ENCODE measurements at regions not wholly inside any gene's neighbourhood (a gene's known extent, or its start where the extent isn't known, plus 50 kb on each side); places are given as distances from the start of the nearest gene placed in this dataset.

GRCh38 chr6:41453244-41453643 lies 92.9 kb upstream of the FOXP4 start:
- TF ChIP-seq CTCF (IDR thresholded peaks at IDR 0.05), result no peak
- TF ChIP-seq POLR2A (IDR thresholded peaks at IDR 0.05), result no peak
